ENCODE measurements at regions not wholly inside any gene's neighbourhood (a gene's known extent, or its start where the extent isn't known, plus 50 kb on each side); places are given as distances from the start of the nearest gene placed in this dataset.

- H3K27me3 ChIP-seq (replicated peaks; ENCODE audit: control insufficient read depth, insufficient read depth, low read length): no peaks in the 10 kb centered on the region
- no peak for DNase-seq (ENCODE audit: extremely low read depth, insufficient read length)
- no peaks in the 10 kb centered on the region for H3K36me3 ChIP-seq (ENCODE audit: control insufficient read depth, insufficient read depth, low read length)
- TF ChIP-seq, protein P1, sequence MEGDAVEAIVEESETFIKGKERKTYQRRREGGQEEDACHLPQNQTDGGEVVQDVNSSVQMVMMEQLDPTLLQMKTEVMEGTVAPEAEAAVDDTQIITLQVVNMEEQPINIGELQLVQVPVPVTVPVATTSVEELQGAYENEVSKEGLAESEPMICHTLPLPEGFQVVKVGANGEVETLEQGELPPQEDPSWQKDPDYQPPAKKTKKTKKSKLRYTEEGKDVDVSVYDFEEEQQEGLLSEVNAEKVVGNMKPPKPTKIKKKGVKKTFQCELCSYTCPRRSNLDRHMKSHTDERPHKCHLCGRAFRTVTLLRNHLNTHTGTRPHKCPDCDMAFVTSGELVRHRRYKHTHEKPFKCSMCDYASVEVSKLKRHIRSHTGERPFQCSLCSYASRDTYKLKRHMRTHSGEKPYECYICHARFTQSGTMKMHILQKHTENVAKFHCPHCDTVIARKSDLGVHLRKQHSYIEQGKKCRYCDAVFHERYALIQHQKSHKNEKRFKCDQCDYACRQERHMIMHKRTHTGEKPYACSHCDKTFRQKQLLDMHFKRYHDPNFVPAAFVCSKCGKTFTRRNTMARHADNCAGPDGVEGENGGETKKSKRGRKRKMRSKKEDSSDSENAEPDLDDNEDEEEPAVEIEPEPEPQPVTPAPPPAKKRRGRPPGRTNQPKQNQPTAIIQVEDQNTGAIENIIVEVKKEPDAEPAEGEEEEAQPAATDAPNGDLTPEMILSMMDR (IDR thresholded peaks at IDR 0.05; ENCODE audit: insufficient read depth, low read length, poor library complexity, severe bottlenecking): no peak
- H3K4me3 ChIP-seq (replicated peaks; ENCODE audit: low read depth, low read length): no peak overlapping the region
Measured at GRCh38 chr9:3161912-3162311, 318.0 kb upstream of the PUM3 start.

- no peak for DNase-seq (ENCODE audit: extremely low read depth, insufficient read length)
Measured at GRCh38 chr9:3157011-3157410, 313.1 kb upstream of the PUM3 start.

GRCh38 chr9:3151672-3152576 is 308.0 kb upstream of the PUM3 start:
- no peak for DNase-seq (ENCODE audit: extremely low read depth, insufficient read length)
- Histone ChIP-seq H3K27me3 (replicated peaks; ENCODE audit: control insufficient read depth, insufficient read depth, low read length) (no peaks in the 10 kb centered on the region), H3K4me3 (replicated peaks; ENCODE audit: low read depth, low read length) (no peak overlapping the region), H3K36me3 (ENCODE audit: control insufficient read depth, insufficient read depth, low read length) (no peaks in the 10 kb centered on the region)
- TF ChIP-seq, protein P1 (IDR thresholded peaks at IDR 0.05; ENCODE audit: insufficient read depth, low read length, poor library complexity, severe bottlenecking): no peak

More at GRCh38 chr9:3157011-3157410, 313.1 kb upstream of the PUM3 start:
- H3K36me3 ChIP-seq (ENCODE audit: control insufficient read depth, insufficient read depth, low read length): no peaks in the 10 kb centered on the region
- TF ChIP-seq, protein P1 (IDR thresholded peaks at IDR 0.05; ENCODE audit: insufficient read depth, low read length, poor library complexity, severe bottlenecking): no peak
- no peak overlapping the region for H3K4me3 ChIP-seq (replicated peaks; ENCODE audit: low read depth, low read length)
- no peaks in the 10 kb centered on the region for H3K27me3 ChIP-seq (replicated peaks; ENCODE audit: control insufficient read depth, insufficient read depth, low read length)

GRCh38 chr9:3150074-3150473 is 306.2 kb upstream of the PUM3 start:
- H3K4me3 ChIP-seq (replicated peaks; ENCODE audit: low read depth, low read length): no peak overlapping the region
- no peak for DNase-seq (ENCODE audit: extremely low read depth, insufficient read length)
- TF ChIP-seq, protein P1 (IDR thresholded peaks at IDR 0.05; ENCODE audit: insufficient read depth, low read length, poor library complexity, severe bottlenecking): no peak
- H3K27me3 ChIP-seq (replicated peaks; ENCODE audit: control insufficient read depth, insufficient read depth, low read length): no peaks in the 10 kb centered on the region
- H3K36me3 ChIP-seq (ENCODE audit: control insufficient read depth, insufficient read depth, low read length): no peaks in the 10 kb centered on the region

- Histone ChIP-seq H3K36me3 (ENCODE audit: control insufficient read depth, insufficient read depth, low read length) (no peaks in the 10 kb centered on the region), H3K4me3 (replicated peaks; ENCODE audit: low read depth, low read length) (no peak overlapping the region), H3K27me3 (replicated peaks; ENCODE audit: control insufficient read depth, insufficient read depth, low read length) (no peaks in the 10 kb centered on the region)
- TF ChIP-seq, protein P1 (IDR thresholded peaks at IDR 0.05; ENCODE audit: insufficient read depth, low read length, poor library complexity, severe bottlenecking): no peak
- no peak for DNase-seq (ENCODE audit: extremely low read depth, insufficient read length)
Measured at GRCh38 chr9:3138231-3139229, 294.6 kb upstream of the PUM3 start.

Data from GM06990 (cell line).